ENCODE measurements at regions not wholly inside any gene's neighbourhood (a gene's known extent, or its start where the extent isn't known, plus 50 kb on each side); places are given as distances from the start of the nearest gene placed in this dataset.

DNA sequence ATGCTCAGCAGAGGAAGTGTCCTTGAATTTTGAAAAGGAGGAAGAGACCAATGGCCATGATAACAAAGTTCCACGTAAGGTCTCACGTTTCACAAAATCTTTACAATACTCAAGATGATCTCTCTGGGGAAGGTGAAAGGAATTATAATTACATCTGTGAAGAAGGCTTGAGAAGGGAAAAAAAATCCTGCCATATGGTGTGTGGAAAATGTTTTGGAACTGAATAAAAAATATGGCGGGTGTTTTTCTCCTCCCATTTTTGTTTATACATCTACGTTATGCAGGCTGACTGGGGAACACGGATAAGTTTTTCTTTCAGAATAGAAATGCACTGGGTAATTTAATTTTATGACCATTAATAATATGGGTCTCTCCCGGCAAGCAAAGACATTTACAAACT, 425.6 kb upstream of the BRINP1 start:
- H3K79me2 ChIP-seq (ENCODE audit: control insufficient read depth, low read length), result no peaks in the 10 kb centered on the region
- no peak overlapping the region for H3K4me2 ChIP-seq (ENCODE audit: low read length)
- H3K4me1 ChIP-seq (ENCODE audit: control insufficient read depth, low read length), result no peaks in the 10 kb centered on the region
- no peak overlapping the region for H3K27ac ChIP-seq (ENCODE audit: low read depth, low read length)
- no peaks in the 10 kb centered on the region for H3K36me3 ChIP-seq (ENCODE audit: control insufficient read depth, low read length)
- TF ChIP-seq EZH2phosphoT487 (IDR thresholded peaks at IDR 0.05; ENCODE audit: borderline replicate concordance, low read length), result no peak
- TF ChIP-seq, protein P1, sequence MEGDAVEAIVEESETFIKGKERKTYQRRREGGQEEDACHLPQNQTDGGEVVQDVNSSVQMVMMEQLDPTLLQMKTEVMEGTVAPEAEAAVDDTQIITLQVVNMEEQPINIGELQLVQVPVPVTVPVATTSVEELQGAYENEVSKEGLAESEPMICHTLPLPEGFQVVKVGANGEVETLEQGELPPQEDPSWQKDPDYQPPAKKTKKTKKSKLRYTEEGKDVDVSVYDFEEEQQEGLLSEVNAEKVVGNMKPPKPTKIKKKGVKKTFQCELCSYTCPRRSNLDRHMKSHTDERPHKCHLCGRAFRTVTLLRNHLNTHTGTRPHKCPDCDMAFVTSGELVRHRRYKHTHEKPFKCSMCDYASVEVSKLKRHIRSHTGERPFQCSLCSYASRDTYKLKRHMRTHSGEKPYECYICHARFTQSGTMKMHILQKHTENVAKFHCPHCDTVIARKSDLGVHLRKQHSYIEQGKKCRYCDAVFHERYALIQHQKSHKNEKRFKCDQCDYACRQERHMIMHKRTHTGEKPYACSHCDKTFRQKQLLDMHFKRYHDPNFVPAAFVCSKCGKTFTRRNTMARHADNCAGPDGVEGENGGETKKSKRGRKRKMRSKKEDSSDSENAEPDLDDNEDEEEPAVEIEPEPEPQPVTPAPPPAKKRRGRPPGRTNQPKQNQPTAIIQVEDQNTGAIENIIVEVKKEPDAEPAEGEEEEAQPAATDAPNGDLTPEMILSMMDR (IDR thresholded peaks at IDR 0.05; ENCODE audit: low read depth, low read length, poor library complexity, severe bottlenecking), result no peak
- H3F3A ChIP-seq (ENCODE audit: control insufficient read depth, insufficient read depth), result no peaks in the 10 kb centered on the region
- no peaks in the 10 kb centered on the region for H3K9me2 ChIP-seq (replicated peaks; ENCODE audit: control insufficient read depth, low read length)
- H3K4me3 ChIP-seq (ENCODE audit: low read length), result no peak overlapping the region
- no peaks in the 10 kb centered on the region for H3K9me3 ChIP-seq (ENCODE audit: control insufficient read depth, insufficient read depth, low read length)
- no peaks in the 10 kb centered on the region for H4K20me1 ChIP-seq (ENCODE audit: control insufficient read depth, insufficient read depth, low read depth, low read length)
- no peaks in the 10 kb centered on the region for H3K27me3 ChIP-seq (ENCODE audit: control insufficient read depth, low read length)

DNA sequence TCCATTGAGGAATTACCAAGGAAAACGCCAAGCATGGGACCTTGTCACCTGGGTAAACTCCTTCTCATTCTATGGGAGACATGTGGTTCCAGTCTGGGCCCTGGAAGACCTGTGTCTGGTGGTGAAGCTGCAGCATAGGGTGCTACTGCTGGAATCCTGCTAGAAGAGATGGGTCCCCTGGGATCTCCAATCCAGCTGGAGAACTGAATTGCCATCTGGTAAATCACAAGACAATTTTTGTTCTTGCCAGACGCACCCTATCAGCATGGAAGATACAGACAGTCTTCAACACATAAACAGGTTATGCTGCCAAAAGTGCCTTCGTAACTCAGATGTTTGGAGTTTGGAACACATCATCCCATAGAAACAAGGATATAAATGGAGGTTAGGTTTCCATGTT, 424.0 kb upstream of the BRINP1 start:
- H3K9me2 ChIP-seq (replicated peaks; ENCODE audit: control insufficient read depth, low read length), result no peaks in the 10 kb centered on the region
- H4K20me1 ChIP-seq (ENCODE audit: control insufficient read depth, insufficient read depth, low read depth, low read length), result no peaks in the 10 kb centered on the region
- H3F3A ChIP-seq (ENCODE audit: control insufficient read depth, insufficient read depth), result no peaks in the 10 kb centered on the region
- no peaks in the 10 kb centered on the region for H3K36me3 ChIP-seq (ENCODE audit: control insufficient read depth, low read length)
- no peaks in the 10 kb centered on the region for H3K4me1 ChIP-seq (ENCODE audit: control insufficient read depth, low read length)
- no peaks in the 10 kb centered on the region for H3K79me2 ChIP-seq (ENCODE audit: control insufficient read depth, low read length)
- no peak overlapping the region for H3K4me2 ChIP-seq (ENCODE audit: low read length)
- no peaks in the 10 kb centered on the region for H3K9me3 ChIP-seq (ENCODE audit: control insufficient read depth, insufficient read depth, low read length)
- H3K4me3 ChIP-seq (ENCODE audit: low read length), result no peak overlapping the region
- TF ChIP-seq, protein P1 (IDR thresholded peaks at IDR 0.05; ENCODE audit: low read depth, low read length, poor library complexity, severe bottlenecking), result no peak
- TF ChIP-seq EZH2phosphoT487 (IDR thresholded peaks at IDR 0.05; ENCODE audit: borderline replicate concordance, low read length), result no peak
- no peaks in the 10 kb centered on the region for H3K27me3 ChIP-seq (ENCODE audit: control insufficient read depth, low read length)
- H3K27ac ChIP-seq (ENCODE audit: low read depth, low read length), result no peak overlapping the region

DNA sequence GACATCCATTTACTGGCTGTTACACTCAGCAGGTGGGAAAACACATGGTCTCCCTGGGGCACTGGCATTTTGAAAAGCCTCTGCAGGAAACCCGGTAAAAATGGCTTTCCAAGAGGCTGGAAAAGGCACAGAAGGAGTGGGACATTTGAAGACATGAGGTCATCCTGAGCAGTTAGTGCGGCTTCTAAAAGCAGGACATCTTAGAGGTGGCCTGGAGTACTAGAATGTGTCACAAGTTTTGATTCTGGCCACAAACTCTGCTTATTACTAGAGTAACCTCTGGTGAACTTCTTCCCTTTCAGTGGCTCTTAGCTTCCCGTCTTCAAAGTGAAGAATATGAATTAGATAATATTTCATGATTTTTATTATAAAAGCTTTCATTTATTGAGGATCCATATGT, 423.0 kb upstream of the BRINP1 start:
- Histone ChIP-seq H3K27ac (ENCODE audit: low read depth, low read length) (no peak overlapping the region), H3K79me2 (ENCODE audit: control insufficient read depth, low read length) (no peaks in the 10 kb centered on the region), H3K9me2 (replicated peaks; ENCODE audit: control insufficient read depth, low read length) (no peaks in the 10 kb centered on the region), H3K36me3 (ENCODE audit: control insufficient read depth, low read length) (no peaks in the 10 kb centered on the region), H3K4me1 (ENCODE audit: control insufficient read depth, low read length) (no peaks in the 10 kb centered on the region), H3F3A (ENCODE audit: control insufficient read depth, insufficient read depth) (no peaks in the 10 kb centered on the region), H3K9me3 (ENCODE audit: control insufficient read depth, insufficient read depth, low read length) (no peaks in the 10 kb centered on the region), H3K4me3 (ENCODE audit: low read length) (no peak overlapping the region), H4K20me1 (ENCODE audit: control insufficient read depth, insufficient read depth, low read depth, low read length) (no peaks in the 10 kb centered on the region), H3K4me2 (ENCODE audit: low read length) (no peak overlapping the region), H3K27me3 (ENCODE audit: control insufficient read depth, low read length) (no peaks in the 10 kb centered on the region)
- no peak for TF ChIP-seq EZH2phosphoT487 (IDR thresholded peaks at IDR 0.05; ENCODE audit: borderline replicate concordance, low read length)
- TF ChIP-seq, protein P1 (IDR thresholded peaks at IDR 0.05; ENCODE audit: low read depth, low read length, poor library complexity, severe bottlenecking), result no peak

DNA sequence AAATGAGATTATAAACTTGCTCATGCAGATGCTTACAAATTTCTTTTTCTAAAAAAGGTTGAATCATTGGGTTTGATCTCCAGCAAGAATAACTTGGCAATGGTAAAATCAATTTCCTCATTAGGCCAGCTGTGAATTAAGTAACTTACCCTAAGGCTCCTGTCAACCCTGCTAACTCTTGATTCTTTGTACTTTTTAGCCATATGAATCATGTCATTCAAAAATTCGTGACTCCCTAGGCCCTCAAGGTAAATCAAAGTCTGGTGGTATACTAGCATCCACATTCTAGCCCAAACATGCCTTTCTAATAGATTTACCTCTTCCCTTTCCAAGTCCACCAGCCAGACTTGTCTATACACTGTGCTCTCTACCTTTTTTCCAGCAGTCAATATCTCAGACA, 420.8 kb upstream of the BRINP1 start:
- H3K9me3 ChIP-seq (ENCODE audit: control insufficient read depth, insufficient read depth, low read length), result no peaks in the 10 kb centered on the region
- H3F3A ChIP-seq (ENCODE audit: control insufficient read depth, insufficient read depth), result no peaks in the 10 kb centered on the region
- TF ChIP-seq, protein P1 (IDR thresholded peaks at IDR 0.05; ENCODE audit: low read depth, low read length, poor library complexity, severe bottlenecking), result no peak
- no peak for TF ChIP-seq EZH2phosphoT487 (IDR thresholded peaks at IDR 0.05; ENCODE audit: borderline replicate concordance, low read length)
- no peaks in the 10 kb centered on the region for H3K9me2 ChIP-seq (replicated peaks; ENCODE audit: control insufficient read depth, low read length)
- H4K20me1 ChIP-seq (ENCODE audit: control insufficient read depth, insufficient read depth, low read depth, low read length), result no peaks in the 10 kb centered on the region
- H3K4me1 ChIP-seq (ENCODE audit: control insufficient read depth, low read length), result no peaks in the 10 kb centered on the region
- no peaks in the 10 kb centered on the region for H3K27me3 ChIP-seq (ENCODE audit: control insufficient read depth, low read length)
- no peaks in the 10 kb centered on the region for H3K79me2 ChIP-seq (ENCODE audit: control insufficient read depth, low read length)
- H3K36me3 ChIP-seq (ENCODE audit: control insufficient read depth, low read length), result no peaks in the 10 kb centered on the region
- no peak overlapping the region for H3K4me2 ChIP-seq (ENCODE audit: low read length)
- no peak overlapping the region for H3K27ac ChIP-seq (ENCODE audit: low read depth, low read length)
- H3K4me3 ChIP-seq (ENCODE audit: low read length), result no peak overlapping the region

Measured in DOHH2 (cell line).